Activated CD4-positive, alpha-beta T cell treated with anti-CD3 and anti-CD28 coated beads, Interleukin-10, Interleukin-2, amounts not matched to agents 100 ng/mL and 50 ng/mL, durations not matched to agents 16 hours and 8 hours (primary cell): ENCODE measurements at regions not wholly inside any gene's neighbourhood (a gene's known extent, or its start where the extent isn't known, plus 50 kb on each side); places are given as distances from the start of the nearest gene placed in this dataset.

Experiments
- DNase-seq: peaks from one replicate; pipeline ENCODE4 v3.0.0-alpha.2; 2020

GRCh38 chr10:92747066-92747465 is 57.3 kb downstream of the HHEX start:
- DNase-seq = no peak

- DNase-seq = no peak
Measured at GRCh38 chr10:92747600-92747999, 57.8 kb downstream of the HHEX start.

- no peak for DNase-seq
Measured at GRCh38 chr10:92750791-92751533, 61.2 kb downstream of the HHEX start.

GRCh38 chr10:92751534-92751811 is 61.7 kb downstream of the HHEX start:
- no peak for DNase-seq

- no peak for DNase-seq
Measured at GRCh38 chr10:92751827-92752226, 62.1 kb downstream of the HHEX start.

GRCh38 chr10:92753865-92754264 is 64.1 kb downstream of the HHEX start:
- DNase-seq = no peak

- no peak for DNase-seq
Measured at GRCh38 chr10:92755725-92756124, 66.0 kb downstream of the HHEX start.

GRCh38 chr10:92756201-92757065 is 66.7 kb downstream of the HHEX start:
- DNase-seq = peak; percentile 6

GRCh38 chr10:92757066-92757710 is 67.4 kb downstream of the HHEX start:
- no peak for DNase-seq

GRCh38 chr10:92757711-92758104 is 68.0 kb downstream of the HHEX start:
- no peak for DNase-seq

GRCh38 chr10:92758594-92758993 is 68.8 kb downstream of the HHEX start:
- DNase-seq = no peak

GRCh38 chr10:92760609-92761008 is 70.9 kb downstream of the HHEX start:
- peak; percentile 31 for DNase-seq

- no peak for DNase-seq
Measured at GRCh38 chr10:92761571-92761970, 71.8 kb downstream of the HHEX start.

- no peak for DNase-seq
Measured at GRCh38 chr10:92763634-92764155, 73.9 kb downstream of the HHEX start.

GRCh38 chr10:92766451-92766850 is 76.7 kb downstream of the HHEX start:
- DNase-seq = no peak

- no peak for DNase-seq
Measured at GRCh38 chr10:92768104-92768503, 78.3 kb downstream of the HHEX start.

- no peak for DNase-seq
Measured at GRCh38 chr10:92773776-92774175, 74.5 kb upstream of the EXOC6 start.

- DNase-seq = no peak
Measured at GRCh38 chr10:92778091-92778490, 70.2 kb upstream of the EXOC6 start.

GRCh38 chr10:92785118-92785517 is 63.2 kb upstream of the EXOC6 start:
- no peak for DNase-seq

- no peak for DNase-seq
Measured at GRCh38 chr10:92787557-92788152, 60.7 kb upstream of the EXOC6 start.

GRCh38 chr10:92789067-92789466 is 59.3 kb upstream of the EXOC6 start:
- no peak for DNase-seq

- no peak for DNase-seq
Measured at GRCh38 chr10:92789786-92790185, 58.5 kb upstream of the EXOC6 start.

GRCh38 chr10:92790440-92790839 is 57.9 kb upstream of the EXOC6 start:
- DNase-seq = no peak
